HFFc6 (cell line): ENCODE measurements at regions not wholly inside any gene's neighbourhood (a gene's known extent, or its start where the extent isn't known, plus 50 kb on each side); places are given as distances from the start of the nearest gene placed in this dataset.

Experiments used
- DNase-seq: peaks from one replicate; pipeline ENCODE4 v3.0.0-alpha.2; 2018
- H3K27ac Mint-ChIP-seq: 2 replicates; pipeline ENCODE4 v1.8.0; 2020; ENCODE audit warnings: mild to moderate bottlenecking, mixed read lengths
- H3K27me3 Mint-ChIP-seq: 2 replicates; pipeline ENCODE4 v1.8.0; 2021; ENCODE audit warnings: mild to moderate bottlenecking, moderate library complexity, mixed read lengths; ENCODE audit not compliant: insufficient read depth
- H3K36me3 Mint-ChIP-seq: 2 replicates; pipeline ENCODE4 v1.8.0; 2021; ENCODE audit warnings: low read depth, mixed read lengths
- H3K4me1 Mint-ChIP-seq: 2 replicates; pipeline ENCODE4 v1.8.0; 2020; ENCODE audit warnings: low read depth, mixed read lengths
- H3K4me3 Mint-ChIP-seq: 2 replicates; pipeline ENCODE4 v1.8.0; 2020; ENCODE audit warnings: mild to moderate bottlenecking, moderate library complexity, mixed read lengths
- H3K9me3 Mint-ChIP-seq: 2 replicates; pipeline ENCODE4 v1.8.0; 2020; ENCODE audit warnings: mild to moderate bottlenecking, mixed read lengths
- CTCF ChIP-seq: fragments of 200-600 bp; sonication (generic); IDR thresholded peaks from 2 replicates; pipeline ENCODE4 v1.5.0; 2021; ENCODE audit warnings: antibody characterized with exemption, mild to moderate bottlenecking

- Mint-ChIP-seq H3K9me3 (no peaks in the 10 kb centered on the region), H3K27ac (no peak overlapping the region)
These were observed 178.3 kb downstream of the PTN start for GRCh38 chr7:137165241-137165640.

GRCh38 chr7:137164251-137164650 is 179.3 kb downstream of the PTN start:
- Mint-ChIP-seq H3K36me3 (no peaks in the 10 kb centered on the region), H3K27me3 (no peaks in the 10 kb centered on the region), H3K27ac (no peak overlapping the region), H3K4me3 (no peak overlapping the region), H3K9me3 (no peaks in the 10 kb centered on the region), H3K4me1 (peaks cover 28% of the 10 kb centered on the region)
- no peak for TF ChIP-seq CTCF
- no peak for DNase-seq

More at GRCh38 chr7:137165241-137165640, 178.3 kb downstream of the PTN start:
- Mint-ChIP-seq H3K36me3 (no peaks in the 10 kb centered on the region), H3K4me3 (no peak overlapping the region), H3K4me1 (peaks cover 30% of the 10 kb centered on the region), H3K27me3 (no peaks in the 10 kb centered on the region)
- DNase-seq, result no peak
- no peak for TF ChIP-seq CTCF

GRCh38 chr7:137160236-137160635 is 183.3 kb downstream of the PTN start:
- Mint-ChIP-seq H3K4me3 (no peak overlapping the region), H3K27ac (no peak overlapping the region), H3K4me1 (peaks cover 11% of the 10 kb centered on the region; the same call in 1 of the 2 replicates), H3K9me3 (no peaks in the 10 kb centered on the region), H3K36me3 (no peaks in the 10 kb centered on the region), H3K27me3 (no peaks in the 10 kb centered on the region)
- DNase-seq, result no peak
- no peak for TF ChIP-seq CTCF

GRCh38 chr7:137157256-137157655 is 186.3 kb downstream of the PTN start:
- Mint-ChIP-seq H3K9me3 (no peaks in the 10 kb centered on the region), H3K4me3 (no peak overlapping the region), H3K36me3 (no peaks in the 10 kb centered on the region), H3K27me3 (no peaks in the 10 kb centered on the region), H3K27ac (no peak overlapping the region), H3K4me1 (peaks cover 7% of the 10 kb centered on the region; the same call in 1 of the 2 replicates)
- TF ChIP-seq CTCF, result no peak
- DNase-seq, result no peak

- Mint-ChIP-seq H3K4me1 (peaks cover 38% of the 10 kb centered on the region), H3K27me3 (no peaks in the 10 kb centered on the region), H3K36me3 (no peaks in the 10 kb centered on the region; the same call in 1 of the 2 replicates), H3K9me3 (no peaks in the 10 kb centered on the region), H3K27ac (peak overlapping the region; percentile 0; the same call in 1 of the 2 replicates), H3K4me3 (no peak overlapping the region)
- DNase-seq, result no peak
- TF ChIP-seq CTCF, result no peak
These were observed 191.9 kb downstream of the PTN start for GRCh38 chr7:137151690-137152052.
